Left renal pelvis (tissue), 4 donors: ENCODE measurements at regions not wholly inside any gene's neighbourhood (a gene's known extent, or its start where the extent isn't known, plus 50 kb on each side); places are given as distances from the start of the nearest gene placed in this dataset.
"Not testable (repeated sequence)": the region's sequence is repeated elsewhere in the genome, so short reads cannot be mapped to it uniquely, and the experiment has no call there.

Experiments
- DNase-seq, 4 donors: peaks; one replicate each; pipeline ENCODE4 v3.0.0-alpha.2; 2013; ENCODE audit warnings: low read depth in 4 of 4, low spot score in 3 of 4

DNA sequence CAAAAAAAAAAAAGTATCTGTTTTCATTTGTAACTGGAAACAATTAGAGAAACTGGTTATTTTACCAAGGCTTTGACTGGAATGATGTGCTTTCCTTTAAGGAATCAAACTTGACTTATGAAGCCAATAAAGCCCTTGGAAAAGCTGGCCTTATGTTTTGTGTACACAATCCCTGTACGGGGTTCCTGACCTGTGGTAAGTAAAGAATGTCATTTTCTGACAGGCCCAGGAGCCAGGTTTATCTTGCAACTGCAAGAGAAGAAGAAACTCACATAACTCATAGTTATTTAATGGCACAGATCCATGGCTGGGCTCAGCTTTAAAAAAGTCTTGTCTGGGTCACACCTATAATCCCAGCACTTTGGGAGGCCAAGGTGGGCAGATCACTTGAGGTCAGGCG lies 235.9 kb upstream of the RAI14 start:
- DNase-seq = not testable (repeated sequence)

DNA sequence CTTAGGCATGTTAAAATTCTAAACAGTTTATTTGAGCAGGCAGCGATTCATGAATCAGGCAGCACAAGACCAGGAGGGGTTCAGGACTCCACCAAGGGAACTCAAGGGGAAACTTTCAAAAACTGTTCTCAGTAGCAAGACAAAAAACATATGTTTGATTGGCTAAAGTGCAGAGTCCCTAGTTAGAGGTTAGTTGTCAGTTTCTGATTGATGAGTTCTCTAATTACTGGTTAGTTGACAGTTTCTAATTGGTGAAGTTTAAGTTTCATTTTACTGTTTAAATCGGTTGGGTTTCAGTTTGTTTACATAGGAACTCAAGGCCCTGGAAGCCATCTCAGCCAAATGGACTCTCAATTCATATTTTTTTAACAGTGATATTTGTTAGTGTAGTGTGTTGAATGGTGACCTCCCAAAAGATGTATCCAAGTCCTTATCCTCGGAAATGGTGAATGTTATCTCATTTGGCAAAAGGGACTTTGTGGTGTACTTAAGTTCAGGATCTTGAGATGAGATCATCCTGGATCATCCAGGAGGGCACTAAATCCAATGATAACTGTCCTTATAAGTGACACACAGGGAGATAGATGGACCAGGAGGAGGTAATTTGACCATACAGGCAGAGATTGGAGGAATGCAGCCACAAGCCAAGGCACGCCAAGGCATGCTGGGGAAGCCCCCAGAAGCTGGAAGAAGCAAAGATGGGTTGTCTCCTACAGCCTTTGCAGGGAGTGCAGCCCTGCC lies 219.2 kb upstream of the RAI14 start:
- no peak for DNase-seq

GRCh38 chr5:34439601-34440000 lies 216.5 kb upstream of the RAI14 start:
- no peak for DNase-seq

GRCh38 chr5:34441767-34442166 lies 214.4 kb upstream of the RAI14 start:
- not testable (repeated sequence) for DNase-seq

DNA sequence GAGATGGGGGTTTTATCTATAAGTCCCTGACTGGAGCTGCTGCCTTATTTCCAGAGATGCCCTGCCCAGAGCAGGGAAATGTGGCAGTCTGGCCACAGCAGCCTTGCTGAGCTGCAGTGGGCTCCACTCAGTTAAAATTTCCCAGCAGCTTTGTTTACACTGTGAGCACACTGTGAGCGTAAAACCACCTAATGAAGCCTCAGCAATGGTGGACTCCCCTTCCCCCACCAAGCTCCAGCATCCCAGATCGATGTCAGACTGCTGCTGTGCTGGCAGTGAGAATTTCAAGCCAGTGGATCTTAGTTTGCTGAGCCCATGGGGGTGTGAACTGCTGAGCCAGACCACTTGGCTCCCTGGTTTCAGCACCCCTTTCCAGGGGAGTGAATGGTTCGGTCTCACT lies 208.7 kb upstream of the RAI14 start:
- DNase-seq = no peak

DNA sequence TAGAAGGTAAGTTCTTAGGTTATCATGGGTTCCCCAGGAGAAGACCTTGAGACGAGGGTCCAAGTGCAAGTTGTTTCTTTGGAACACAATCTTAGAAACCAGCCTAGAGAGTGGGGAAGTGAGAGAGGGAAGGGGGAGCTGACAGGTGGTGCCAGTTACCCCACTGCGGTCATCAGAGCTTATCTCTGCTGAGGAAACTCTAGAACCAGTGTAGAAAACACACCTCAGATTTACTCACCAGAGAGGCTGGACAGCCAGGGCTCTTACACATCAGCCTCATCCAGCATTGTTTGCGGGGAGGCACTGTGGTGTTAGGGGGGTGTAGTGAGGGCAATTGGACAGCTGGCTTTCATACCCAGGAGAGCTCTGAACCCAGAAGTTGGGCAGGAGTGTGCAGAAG lies 206.5 kb upstream of the RAI14 start:
- DNase-seq = no peak

DNA sequence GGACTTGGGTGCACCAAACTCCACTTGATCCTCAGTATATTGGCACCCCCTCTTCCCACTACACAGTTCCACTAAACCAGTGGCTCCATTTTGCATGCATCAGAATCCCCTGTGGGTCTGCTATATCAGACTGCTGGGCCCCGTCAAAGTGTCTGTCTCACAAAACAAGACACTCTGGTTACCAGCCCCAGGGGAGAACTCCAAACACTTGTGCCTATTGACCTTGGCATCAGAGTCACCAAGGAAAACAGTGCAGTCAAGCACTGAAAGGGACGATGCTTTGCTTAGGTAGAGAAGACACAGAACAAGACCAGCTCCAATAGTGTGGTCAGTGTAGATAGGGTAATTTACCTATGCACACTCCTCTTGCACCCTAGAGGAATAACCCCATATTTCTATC lies 205.8 kb upstream of the RAI14 start:
- DNase-seq = no peak

GRCh38 chr5:34452170-34452828 lies 203.8 kb upstream of the RAI14 start:
- DNase-seq = no peak

DNA sequence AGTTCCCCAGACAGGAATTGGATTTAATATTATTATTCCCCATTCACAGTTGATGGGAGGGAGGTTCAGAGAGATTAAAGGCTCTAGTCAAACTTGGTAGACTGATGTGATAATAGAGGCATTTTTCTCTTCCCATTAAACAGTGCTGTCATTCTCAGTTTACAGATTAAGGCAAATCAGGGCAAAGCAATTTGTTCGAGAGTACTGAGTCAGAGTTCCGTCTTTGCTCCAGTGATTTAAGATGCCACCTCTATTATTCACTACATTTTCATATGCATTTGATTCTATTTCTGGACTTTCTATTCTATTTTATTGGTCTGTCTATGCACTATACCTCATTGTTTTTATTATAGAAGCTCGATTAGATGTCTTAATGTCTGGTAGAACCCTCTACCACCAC lies 201.0 kb upstream of the RAI14 start:
- DNase-seq = no peak

DNA sequence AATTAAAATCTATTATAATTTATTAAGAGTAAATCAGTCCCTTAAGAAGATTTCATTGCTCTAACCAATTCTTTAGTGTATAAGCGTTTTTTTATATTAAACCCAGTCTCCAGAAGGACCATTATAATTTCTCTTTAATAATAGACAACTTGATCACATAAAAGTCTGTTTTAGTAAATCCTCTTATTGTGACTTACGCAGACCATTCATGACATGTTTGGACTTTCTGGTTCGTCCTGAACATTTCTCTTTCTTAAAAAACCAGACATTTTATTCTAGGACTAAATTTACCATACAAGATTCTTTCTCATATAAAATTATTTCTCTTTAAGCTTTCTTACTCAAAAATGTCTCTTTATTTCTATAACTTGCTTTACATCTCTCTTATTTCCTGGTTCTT lies 196.2 kb upstream of the RAI14 start:
- no peak for DNase-seq

DNA sequence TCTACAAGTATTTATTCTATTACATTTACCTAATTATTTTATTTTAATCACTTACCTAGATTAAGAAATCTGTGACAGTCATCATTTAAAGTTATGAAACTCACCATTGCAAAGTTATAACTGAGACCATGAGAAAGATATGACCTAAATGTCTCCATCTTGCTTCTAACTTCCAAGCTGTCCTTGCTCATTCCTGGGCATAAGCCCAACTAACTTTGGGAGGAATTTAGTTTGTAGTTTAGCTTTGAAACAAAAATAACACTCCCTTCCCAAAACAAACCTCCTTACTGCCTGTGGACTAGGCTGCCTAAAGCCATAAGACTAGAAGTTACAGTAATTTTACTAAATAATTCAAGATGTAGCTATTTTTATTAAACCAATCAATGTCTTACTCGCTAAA lies 195.6 kb upstream of the RAI14 start:
- no peak for DNase-seq

GRCh38 chr5:34464829-34465228 lies 191.3 kb upstream of the RAI14 start:
- no peak for DNase-seq

DNA sequence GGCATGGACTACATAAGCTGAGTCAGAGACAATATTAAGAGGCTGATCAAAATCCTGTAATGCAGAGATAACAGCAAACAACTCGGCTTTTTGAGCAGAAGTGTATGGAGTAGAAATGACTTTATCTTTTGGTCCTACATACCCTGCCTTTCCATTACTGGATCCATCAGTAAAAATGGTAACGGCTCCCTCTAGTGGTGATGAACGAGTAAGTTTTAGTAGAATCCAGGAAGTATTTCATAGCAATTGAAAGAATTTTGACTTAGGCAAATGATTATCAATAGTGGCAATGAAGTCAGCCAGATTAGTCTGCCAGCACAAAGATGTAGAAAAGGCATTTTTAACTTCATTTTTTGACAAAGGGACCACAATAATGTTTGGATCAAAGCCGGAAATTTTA lies 190.8 kb upstream of the RAI14 start:
- DNase-seq = peak in 1 of 4 donors; percentile 40

GRCh38 chr5:34466519-34467388 lies 189.4 kb upstream of the RAI14 start:
- not testable (repeated sequence) for DNase-seq

- no peak for DNase-seq
Measured at GRCh38 chr5:34467436-34467835, 188.7 kb upstream of the RAI14 start.

DNA sequence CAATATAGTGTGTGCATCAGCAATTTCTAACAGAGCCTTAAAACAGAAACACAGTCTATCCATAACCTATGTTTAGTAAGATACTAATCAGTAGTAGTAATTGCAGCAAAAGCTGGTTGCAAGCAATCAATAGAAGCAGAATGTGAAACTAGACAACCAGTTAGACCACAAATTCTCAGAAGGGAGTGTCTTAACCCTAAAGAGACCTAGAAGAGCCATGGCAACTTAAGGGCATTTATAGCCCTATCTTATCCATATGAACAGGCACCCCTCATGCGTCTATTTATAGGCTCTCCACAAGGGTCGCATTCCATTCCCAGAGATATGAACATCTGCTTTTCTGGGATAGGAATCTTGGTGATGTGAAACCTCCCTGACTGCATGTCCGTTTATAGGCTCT lies 188.1 kb upstream of the RAI14 start:
- DNase-seq = not testable (repeated sequence)

- no peak for DNase-seq
Measured at GRCh38 chr5:34469971-34470370, 186.2 kb upstream of the RAI14 start.

DNA sequence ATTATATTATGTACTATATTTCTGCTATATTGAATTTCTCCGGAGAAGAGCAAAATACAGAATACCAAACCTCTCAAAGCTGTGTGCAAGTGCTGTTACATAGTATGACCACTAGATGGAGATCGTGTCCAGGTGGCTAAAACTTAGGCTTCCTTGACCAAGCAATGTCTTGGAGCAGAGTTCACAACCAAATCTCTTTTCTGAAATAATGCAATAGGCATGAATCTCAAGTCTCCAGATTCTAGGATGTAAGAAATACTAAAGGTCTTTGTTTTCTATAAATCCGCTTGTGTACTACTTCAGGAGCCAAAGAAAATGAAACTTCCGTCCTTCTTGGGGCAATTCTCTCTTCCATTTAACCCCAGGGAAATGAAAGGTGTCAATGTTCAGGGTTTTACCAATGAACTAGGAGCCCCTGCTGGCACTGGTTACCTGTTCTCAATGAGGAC lies 181.5 kb upstream of the RAI14 start:
- no peak for DNase-seq

- DNase-seq = no peak
Measured at GRCh38 chr5:34475249-34475966, 180.7 kb upstream of the RAI14 start.

DNA sequence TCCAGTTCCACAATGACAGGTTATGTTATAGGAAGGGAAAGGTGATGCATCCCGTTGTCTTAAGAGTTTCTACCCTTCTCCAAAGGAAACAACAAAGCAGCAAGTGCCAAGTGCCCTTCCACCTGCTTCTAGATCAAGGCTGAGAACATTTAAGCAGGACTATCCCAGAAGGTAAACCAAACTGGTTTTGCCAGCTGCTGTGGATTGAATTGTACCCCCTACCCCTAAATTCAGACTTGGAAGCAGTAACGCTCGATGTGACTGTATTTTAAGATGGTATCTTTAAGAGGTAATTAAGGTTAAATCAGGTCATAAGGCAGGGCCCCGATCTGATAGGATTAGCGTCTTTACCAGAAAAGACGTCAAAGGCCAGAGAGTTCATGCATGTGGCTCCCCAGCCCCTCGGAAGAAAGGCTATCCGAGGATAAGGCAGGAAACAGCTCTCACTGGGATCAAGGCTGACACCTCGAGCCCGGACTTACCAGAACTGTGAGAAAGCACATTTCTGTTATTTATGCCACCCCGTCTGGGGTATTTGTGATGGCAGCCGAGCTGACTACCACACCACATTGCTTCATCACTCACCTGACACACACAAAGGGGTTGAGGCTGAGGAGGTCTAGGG lies 179.1 kb upstream of the RAI14 start:
- DNase-seq = no peak
